ENCODE measurements at regions not wholly inside any gene's neighbourhood (a gene's known extent, or its start where the extent isn't known, plus 50 kb on each side); places are given as distances from the start of the nearest gene placed in this dataset.

- Histone ChIP-seq H3K9me3 (ENCODE audit: control insufficient read depth, insufficient read depth, low read length) (peaks cover 16% of the 10 kb centered on the region), H3K27me3 (ENCODE audit: control insufficient read depth, insufficient read depth, low read length) (no peaks in the 10 kb centered on the region), H3K4me3 (ENCODE audit: low read length) (no peak overlapping the region), H3K4me1 (ENCODE audit: control insufficient read depth, insufficient read depth, low read length) (no peaks in the 10 kb centered on the region), H3K36me3 (ENCODE audit: control insufficient read depth, insufficient read depth, low read length) (no peaks in the 10 kb centered on the region), H3K27ac (ENCODE audit: low read length) (no peak overlapping the region)
- WGBS (ENCODE audit: insufficient coverage) = 89% methylated on average over 4 of the region's 4 CpGs
- Mint-ChIP-seq H3K4me1 (no peaks in the 10 kb centered on the region), H3K27ac (no peak overlapping the region), H3K36me3 (no peaks in the 10 kb centered on the region), H3K27me3 (ENCODE audit: low read depth in 2 of 2) (no peaks in the 10 kb centered on the region), H3K9me3 (peaks cover 16 to 19% of the 10 kb centered on the region in 2 donors), H3K4me3 (no peak overlapping the region)
- intact Hi-C loops (cut with micrococcal nuclease) = no loop called here
- ATAC-seq (no peak), DNase-seq (no peak)
- no peak for TF ChIP-seq CTCF (IDR thresholded peaks at IDR 0.05)
Measured at GRCh38 chr7:46723742-46724141, 802.7 kb upstream of the IGFBP3 start.

- ATAC-seq = no peak
- no peak for TF ChIP-seq CTCF (IDR thresholded peaks at IDR 0.05)
- Mint-ChIP-seq H3K9me3 (peaks cover 16 to 19% of the 10 kb centered on the region in 2 donors), H3K36me3 (no peaks in the 10 kb centered on the region), H3K27ac (no peak overlapping the region), H3K27me3 (ENCODE audit: low read depth in 2 of 2) (no peaks in the 10 kb centered on the region), H3K4me3 (no peak overlapping the region), H3K4me1 (no peaks in the 10 kb centered on the region)
- peaks cover 16% of the 10 kb centered on the region for H3K9me3 ChIP-seq (ENCODE audit: control insufficient read depth, insufficient read depth, low read length)
- DNase-seq = no peak
- H3K4me1 ChIP-seq (ENCODE audit: control insufficient read depth, insufficient read depth, low read length) = no peaks in the 10 kb centered on the region
- no peaks in the 10 kb centered on the region for H3K36me3 ChIP-seq (ENCODE audit: control insufficient read depth, insufficient read depth, low read length)
- no peak overlapping the region for H3K27ac ChIP-seq (ENCODE audit: low read length)
- 77% methylated on average over 7 of the region's 7 CpGs for WGBS (ENCODE audit: insufficient coverage)
- no peak overlapping the region for H3K4me3 ChIP-seq (ENCODE audit: low read length)
- H3K27me3 ChIP-seq (ENCODE audit: control insufficient read depth, insufficient read depth, low read length) = no peaks in the 10 kb centered on the region
- intact Hi-C loops (cut with micrococcal nuclease) = no loop called here
Measured at GRCh38 chr7:46723003-46723402, 801.9 kb upstream of the IGFBP3 start.

GRCh38 chr7:46720761-46721160 lies 799.7 kb upstream of the IGFBP3 start:
- Histone ChIP-seq H3K27me3 (ENCODE audit: control insufficient read depth, insufficient read depth, low read length) (no peaks in the 10 kb centered on the region), H3K4me3 (ENCODE audit: low read length) (no peak overlapping the region), H3K36me3 (ENCODE audit: control insufficient read depth, insufficient read depth, low read length) (no peaks in the 10 kb centered on the region), H3K27ac (ENCODE audit: low read length) (no peak overlapping the region), H3K4me1 (ENCODE audit: control insufficient read depth, insufficient read depth, low read length) (no peaks in the 10 kb centered on the region), H3K9me3 (ENCODE audit: control insufficient read depth, insufficient read depth, low read length) (peaks cover 16% of the 10 kb centered on the region)
- ATAC-seq (no peak), DNase-seq (no peak)
- TF ChIP-seq CTCF (IDR thresholded peaks at IDR 0.05) = no peak
- Mint-ChIP-seq H3K27me3 (ENCODE audit: low read depth in 2 of 2) (no peaks in the 10 kb centered on the region), H3K27ac (no peak overlapping the region), H3K4me3 (no peak overlapping the region), H3K36me3 (no peaks in the 10 kb centered on the region), H3K4me1 (no peaks in the 10 kb centered on the region), H3K9me3 (peaks cover 8 to 15% of the 10 kb centered on the region in 2 donors)
- intact Hi-C loops (cut with micrococcal nuclease) = no loop called here
- WGBS (ENCODE audit: insufficient coverage) = 79% methylated on average over 2 of the region's 2 CpGs

GRCh38 chr7:46719616-46720015 lies 798.5 kb upstream of the IGFBP3 start:
- no peak overlapping the region for H3K27ac Mint-ChIP-seq
- peaks cover 6 to 12% of the 10 kb centered on the region in 2 donors for H3K9me3 Mint-ChIP-seq
- no peak overlapping the region for H3K4me3 Mint-ChIP-seq
- intact Hi-C loops (cut with micrococcal nuclease) = no loop called here
- no peak for DNase-seq
- no peak for ATAC-seq
- Histone ChIP-seq H3K27ac (ENCODE audit: low read length) (no peak overlapping the region), H3K4me1 (ENCODE audit: control insufficient read depth, insufficient read depth, low read length) (no peaks in the 10 kb centered on the region), H3K27me3 (ENCODE audit: control insufficient read depth, insufficient read depth, low read length) (no peaks in the 10 kb centered on the region), H3K4me3 (ENCODE audit: low read length) (no peak overlapping the region), H3K9me3 (ENCODE audit: control insufficient read depth, insufficient read depth, low read length) (peaks cover 16% of the 10 kb centered on the region), H3K36me3 (ENCODE audit: control insufficient read depth, insufficient read depth, low read length) (no peaks in the 10 kb centered on the region)
- TF ChIP-seq CTCF (IDR thresholded peaks at IDR 0.05) = no peak
- no peaks in the 10 kb centered on the region for H3K27me3 Mint-ChIP-seq (ENCODE audit: low read depth in 2 of 2)
- no peaks in the 10 kb centered on the region for H3K36me3 Mint-ChIP-seq
- no peaks in the 10 kb centered on the region for H3K4me1 Mint-ChIP-seq
- no CpG with 5 or more reads among the region's 1 CpG for whole genome bisulfite sequencing (ENCODE audit: insufficient coverage)

All from natural killer cell (primary cell).